HG03565 (cell line): ENCODE measurements at regions not wholly inside any gene's neighbourhood (a gene's known extent, or its start where the extent isn't known, plus 50 kb on each side); places are given as distances from the start of the nearest gene placed in this dataset.

ENCODE experiments used
- ATAC-seq: cut with Tn5 transposase; IDR thresholded peaks from one replicate; pipeline ENCODE4 v1.9.1; 2021; ENCODE audit warnings: mild to moderate bottlenecking, moderate library complexity; ENCODE audit not compliant: unreplicated experiment

GRCh38 chr3:178440043-178440442, 96.2 kb upstream of the KCNMB2 start:
- no peak for ATAC-seq

- ATAC-seq = no peak
Observed at GRCh38 chr3:178443634-178444033, 92.6 kb upstream of the KCNMB2 start.

DNA sequence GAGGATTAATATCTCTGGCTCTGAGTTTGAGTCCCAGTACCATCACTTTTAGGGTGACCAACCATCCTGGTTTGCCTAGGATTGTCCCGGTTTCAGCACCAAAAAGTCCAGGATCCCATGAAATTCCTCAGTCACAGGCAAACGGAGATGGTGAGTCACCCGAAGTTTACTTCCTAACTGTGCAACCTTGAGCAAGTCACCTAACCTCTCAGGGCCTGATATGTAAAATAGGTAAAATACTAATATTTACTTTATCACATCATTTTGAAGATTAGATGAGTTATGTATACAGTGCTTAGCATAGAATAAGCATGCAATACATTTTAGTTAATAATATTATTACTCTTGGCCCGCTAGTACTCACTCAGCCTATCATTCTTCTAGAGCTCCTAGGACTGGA, 91.1 kb upstream of the KCNMB2 start:
- no peak for ATAC-seq

DNA sequence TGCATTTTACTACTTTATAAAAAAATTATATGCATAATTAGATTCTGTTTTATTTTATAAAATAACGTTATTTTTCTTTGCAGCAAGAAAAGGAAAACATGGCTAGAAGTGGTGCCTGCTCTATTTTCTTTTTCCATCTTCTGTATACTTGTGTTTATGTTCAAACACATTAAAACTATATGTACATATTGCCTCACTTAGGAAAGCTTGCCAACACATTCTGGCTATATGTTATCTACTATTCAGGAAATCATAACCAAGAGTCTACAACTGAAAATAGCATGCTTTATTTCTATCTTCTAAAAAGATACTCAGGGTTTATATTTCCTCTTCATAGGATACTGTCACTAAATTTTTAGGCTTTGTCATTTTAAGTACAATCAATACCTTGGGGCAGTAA, 90.2 kb upstream of the KCNMB2 start:
- ATAC-seq = no peak

DNA sequence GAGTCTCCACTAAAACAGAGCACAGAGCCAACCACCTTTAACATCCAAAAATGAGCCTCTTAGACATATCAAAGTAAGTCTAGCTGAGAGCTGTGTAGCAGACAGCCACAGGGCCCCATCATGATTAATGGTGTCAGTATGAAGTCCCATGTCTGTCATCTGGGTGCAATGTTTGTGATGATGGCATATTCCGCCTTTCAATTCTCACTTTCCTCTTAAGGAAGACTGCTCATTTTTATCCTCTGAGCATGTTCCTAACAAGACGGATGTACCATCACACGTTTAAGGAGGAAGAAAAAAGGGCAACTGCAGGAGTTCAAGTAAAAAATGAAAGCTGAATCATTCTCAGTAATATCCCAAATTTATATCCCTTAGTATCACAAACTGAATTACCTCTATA, 85.8 kb upstream of the KCNMB2 start:
- no peak for ATAC-seq

DNA sequence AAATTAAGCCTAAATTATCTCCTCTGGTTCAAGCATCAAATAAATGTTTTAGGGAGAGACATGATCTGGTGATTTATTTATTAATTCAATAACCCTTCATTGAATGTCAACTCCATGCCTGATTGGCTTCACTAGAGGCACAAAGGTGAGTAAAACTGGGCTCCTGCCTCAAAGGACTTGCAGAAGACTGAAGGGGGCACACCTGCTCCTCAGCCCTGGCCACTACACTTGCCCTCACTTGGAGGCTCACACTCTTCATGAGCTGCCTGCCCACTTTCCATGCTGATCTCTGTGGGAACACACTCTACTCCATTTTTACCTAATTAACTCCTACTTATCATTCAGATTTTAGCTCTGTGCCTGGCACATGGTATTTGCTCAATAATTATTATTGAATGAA, 84.4 kb upstream of the KCNMB2 start:
- ATAC-seq = no peak

GRCh38 chr3:178454726-178455125, 81.5 kb upstream of the KCNMB2 start:
- ATAC-seq = no peak

DNA sequence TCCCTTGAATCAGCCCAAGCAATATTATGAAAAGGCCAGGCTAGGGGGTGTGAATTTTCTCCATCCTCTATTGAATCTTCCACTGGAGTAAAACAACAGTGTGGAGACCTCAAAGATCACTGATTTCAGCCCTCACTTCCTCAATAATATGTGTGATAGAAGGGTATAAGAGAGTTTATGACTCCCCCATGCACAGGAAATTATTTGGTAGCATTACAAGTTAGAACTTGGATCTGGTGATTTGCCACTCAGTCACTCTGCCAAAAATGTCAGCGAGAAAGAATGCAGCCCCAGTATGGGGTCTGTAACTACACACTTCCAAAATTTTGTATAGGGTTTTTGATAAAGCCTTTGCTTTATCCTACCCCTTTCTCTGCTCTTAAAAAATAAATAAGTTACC, 81.0 kb upstream of the KCNMB2 start:
- ATAC-seq = no peak

DNA sequence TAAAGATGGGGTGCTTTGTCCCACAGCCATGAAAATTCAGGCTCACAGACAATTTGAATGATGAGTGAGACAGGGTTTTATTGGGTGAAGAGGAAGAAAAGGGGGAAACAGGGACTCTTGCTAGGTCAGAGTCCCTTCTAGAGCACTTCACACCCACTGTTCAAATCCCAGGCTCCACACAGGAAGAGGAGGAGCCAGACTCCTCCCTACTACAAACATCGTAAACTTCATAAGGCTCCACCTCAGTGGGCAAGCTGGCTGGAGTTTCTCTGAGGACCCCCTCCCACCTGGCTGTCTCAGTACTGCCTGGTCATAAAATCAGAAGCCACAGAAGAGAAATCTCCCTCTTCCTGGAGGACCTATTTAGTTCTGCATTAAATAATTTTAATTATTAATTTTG, 80.3 kb upstream of the KCNMB2 start:
- ATAC-seq = no peak

DNA sequence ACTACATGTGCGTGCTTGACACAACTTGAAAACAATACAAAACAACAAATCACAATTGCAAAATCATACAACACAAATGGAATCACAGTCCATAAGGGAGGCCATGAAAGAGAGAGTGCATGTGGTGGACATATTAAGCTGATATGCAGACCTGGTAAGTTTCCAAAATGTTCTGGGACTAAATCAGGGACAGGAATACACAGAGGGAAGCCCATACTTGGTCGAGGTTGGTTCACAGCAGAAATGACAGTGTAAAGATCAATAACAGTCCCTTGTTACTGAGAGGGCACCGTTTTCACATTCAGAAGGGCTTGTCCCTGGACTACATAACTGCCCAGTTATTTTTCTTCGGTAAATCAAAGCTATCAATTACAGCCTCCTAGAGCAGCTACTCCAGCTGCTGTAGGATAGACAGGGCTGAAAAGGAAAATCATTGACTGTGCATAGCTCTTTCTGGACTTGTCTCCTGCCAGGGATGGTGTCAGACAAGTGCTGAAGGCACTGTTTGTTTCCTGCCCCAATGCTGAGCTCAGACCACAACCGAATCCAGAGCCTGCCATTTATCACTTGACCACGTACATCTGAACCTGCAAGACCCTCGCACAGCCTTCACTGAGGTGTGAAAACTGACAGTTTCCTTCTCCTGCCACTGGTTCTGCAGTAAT, 79.5 kb upstream of the KCNMB2 start:
- no peak for ATAC-seq

DNA sequence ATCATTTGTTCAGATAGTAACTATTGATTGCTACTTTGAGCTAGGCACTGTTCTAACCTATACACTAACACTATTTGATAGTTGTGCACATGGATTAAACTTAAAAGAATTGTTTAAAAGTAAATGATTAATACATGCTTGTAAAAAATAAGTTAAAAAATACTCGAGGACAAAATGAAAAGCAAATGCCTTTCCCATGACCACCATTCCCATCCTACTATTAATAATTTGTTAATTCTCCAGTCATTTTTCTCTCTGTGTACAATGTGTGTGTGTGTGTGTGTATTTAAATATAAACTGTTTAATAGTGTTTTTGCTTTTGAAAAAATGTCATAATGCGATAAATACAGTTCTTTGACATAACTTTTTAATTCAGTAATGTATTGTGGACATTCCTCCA, 78.7 kb upstream of the KCNMB2 start:
- no peak for ATAC-seq

GRCh38 chr3:178458313-178459037, 77.8 kb upstream of the KCNMB2 start:
- ATAC-seq = no peak

GRCh38 chr3:178459038-178459410, 77.2 kb upstream of the KCNMB2 start:
- ATAC-seq = no peak

DNA sequence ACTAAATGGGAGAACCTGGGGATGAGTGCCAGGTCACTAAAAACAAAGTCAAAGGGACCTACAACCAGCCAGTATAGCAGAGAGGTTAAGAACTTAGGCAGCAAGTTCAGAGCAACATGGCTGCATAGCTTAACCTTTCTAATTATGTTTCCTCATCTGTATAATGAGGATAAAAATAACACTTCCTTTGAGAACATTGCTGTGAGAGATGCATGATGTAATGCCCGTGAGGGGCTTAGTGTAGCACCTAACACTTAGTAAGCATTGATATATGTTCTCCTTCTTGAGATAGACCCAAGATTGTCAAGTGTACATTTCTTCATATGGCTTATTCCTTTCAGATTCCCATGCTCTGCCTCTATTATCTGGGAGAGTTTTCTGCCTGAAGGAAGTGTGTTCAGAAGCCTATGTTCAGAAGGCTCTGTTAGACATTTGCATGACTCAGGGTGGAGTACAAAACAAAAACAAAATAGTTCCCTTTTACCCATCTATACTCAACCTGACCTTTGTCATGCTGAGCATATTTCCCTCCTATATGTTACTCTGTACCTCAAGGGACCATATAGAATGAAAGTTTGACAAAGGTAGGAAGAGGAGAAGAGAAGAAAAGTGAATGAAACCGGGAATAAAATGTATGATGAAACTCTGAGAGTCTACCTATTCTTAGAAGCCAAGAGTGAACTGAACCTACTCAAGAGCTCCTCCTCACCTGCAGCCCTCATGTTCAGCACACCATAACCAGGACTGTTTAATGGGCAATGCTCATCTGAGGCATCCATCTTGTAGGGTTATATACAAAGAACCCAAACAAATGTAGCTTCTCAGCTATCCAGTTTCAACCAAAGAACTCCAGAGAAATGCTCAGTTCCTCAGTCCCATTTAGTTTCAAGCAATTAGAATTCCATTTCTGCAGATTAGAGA, 70.7 kb upstream of the KCNMB2 start:
- ATAC-seq = peak; percentile 61

DNA sequence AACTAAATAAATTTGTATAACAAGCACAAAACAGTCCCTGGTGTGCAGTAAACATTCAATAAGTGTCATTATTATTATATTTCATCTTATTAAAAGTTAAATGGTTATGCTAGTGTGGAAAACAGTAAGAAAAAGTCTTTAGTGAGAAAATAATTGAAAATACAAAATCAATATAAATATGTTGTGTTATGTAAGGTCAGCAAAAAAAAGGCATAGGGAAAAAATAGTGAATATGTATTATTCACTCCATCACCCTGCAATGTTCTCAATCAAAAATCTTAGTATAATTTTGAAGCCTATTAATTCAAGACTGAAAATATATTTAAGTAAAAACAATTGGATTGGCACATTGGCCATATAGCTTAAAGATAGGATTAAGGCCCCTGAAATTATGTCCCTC, 63.3 kb upstream of the KCNMB2 start:
- no peak for ATAC-seq

- ATAC-seq = no peak
Observed at GRCh38 chr3:178474526-178474925, 61.7 kb upstream of the KCNMB2 start.

- ATAC-seq = no peak
Observed at GRCh38 chr3:178475062-178475461, 61.2 kb upstream of the KCNMB2 start.

GRCh38 chr3:178476886-178477285, 59.4 kb upstream of the KCNMB2 start:
- no peak for ATAC-seq

DNA sequence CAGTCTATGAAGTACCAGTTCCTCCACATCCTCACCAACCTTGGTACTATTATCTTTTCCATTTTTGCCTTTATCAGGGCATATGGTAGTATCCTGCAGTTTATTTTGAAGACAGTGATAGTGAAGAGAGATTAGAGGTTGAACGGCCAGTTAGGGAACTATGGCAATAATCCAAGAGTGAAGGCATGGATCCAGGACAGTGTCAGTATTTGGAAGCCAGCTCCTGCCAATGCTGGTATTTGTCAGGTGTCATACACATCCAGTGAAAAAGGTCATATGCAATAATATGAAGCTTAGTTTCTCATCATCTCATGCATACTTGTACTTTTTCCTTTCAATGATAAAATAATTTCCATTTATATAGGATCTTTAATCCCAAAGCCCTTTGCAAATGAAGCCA, 56.8 kb upstream of the KCNMB2 start:
- ATAC-seq = no peak

DNA sequence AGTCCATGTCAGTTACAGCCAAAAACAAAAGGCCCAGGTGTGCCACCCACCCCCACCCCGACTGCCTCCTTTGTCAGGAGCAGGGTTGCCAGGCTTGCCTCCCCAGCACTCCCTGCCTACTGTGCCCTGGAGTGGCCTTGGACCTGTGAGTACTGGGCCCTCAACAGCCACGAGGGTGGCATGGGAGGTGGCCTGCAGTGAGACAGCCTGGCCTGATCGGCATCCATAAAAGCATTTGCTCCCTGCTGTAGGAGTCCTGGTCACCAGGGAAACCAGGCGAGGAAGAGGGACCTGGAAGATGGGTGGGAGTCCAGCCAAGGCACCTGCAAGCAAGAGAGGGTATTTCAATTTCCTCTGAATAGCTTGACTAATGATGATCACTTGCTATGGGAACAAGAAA, 56.4 kb upstream of the KCNMB2 start:
- ATAC-seq = no peak

- ATAC-seq = no peak
Observed at GRCh38 chr3:178480274-178480673, 56.0 kb upstream of the KCNMB2 start.

- peak; percentile 100 for ATAC-seq
Observed at GRCh38 chr3:178480795-178481194, 55.4 kb upstream of the KCNMB2 start.
